ENCODE measurements at regions not wholly inside any gene's neighbourhood (a gene's known extent, or its start where the extent isn't known, plus 50 kb on each side); places are given as distances from the start of the nearest gene placed in this dataset.

DNA sequence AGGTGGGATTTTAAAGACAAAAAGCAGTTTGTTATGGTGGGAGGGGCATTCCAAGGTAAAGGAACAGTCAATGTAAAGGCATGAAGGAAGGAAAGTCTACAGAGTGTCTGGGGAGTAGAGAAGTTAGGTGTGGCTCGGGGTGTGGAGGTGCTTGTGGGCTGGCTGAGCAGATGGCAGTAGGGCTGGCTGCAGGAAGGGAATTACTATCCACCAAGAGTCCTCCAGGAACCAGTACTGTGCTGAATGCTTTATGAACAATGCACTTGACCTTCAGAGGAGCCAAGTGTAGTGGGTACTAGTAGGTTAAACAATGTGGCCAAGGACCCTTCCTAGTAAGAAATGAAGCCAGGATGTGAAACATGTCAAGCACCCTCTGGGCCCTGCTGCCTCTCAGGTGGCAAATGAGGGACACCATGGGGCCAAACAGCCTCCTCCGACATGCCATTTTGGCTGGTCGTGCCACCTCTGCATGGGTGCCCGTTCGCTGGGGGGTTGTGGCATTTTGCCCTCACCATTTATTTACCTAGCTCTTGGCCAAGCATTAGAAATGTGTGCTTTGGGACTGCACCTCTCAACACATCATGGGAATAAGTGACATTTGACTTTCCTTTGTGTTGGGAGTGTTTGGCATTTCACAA is 123.6 kb upstream of the TENM4 start:
- TF ChIP-seq POLR2AphosphoS5 (IDR thresholded peaks at IDR 0.05; ENCODE audit: low read depth) (no peak), GABPA (IDR thresholded peaks at IDR 0.05; ENCODE audit: low read depth) (no peak), REST (IDR thresholded peaks at IDR 0.05; ENCODE audit: insufficient replicate concordance, low read depth) (no peak), SPI1 (IDR thresholded peaks at IDR 0.05; ENCODE audit: borderline replicate concordance, low read depth) (no peak)
- TF ChIP-seq, protein P1, sequence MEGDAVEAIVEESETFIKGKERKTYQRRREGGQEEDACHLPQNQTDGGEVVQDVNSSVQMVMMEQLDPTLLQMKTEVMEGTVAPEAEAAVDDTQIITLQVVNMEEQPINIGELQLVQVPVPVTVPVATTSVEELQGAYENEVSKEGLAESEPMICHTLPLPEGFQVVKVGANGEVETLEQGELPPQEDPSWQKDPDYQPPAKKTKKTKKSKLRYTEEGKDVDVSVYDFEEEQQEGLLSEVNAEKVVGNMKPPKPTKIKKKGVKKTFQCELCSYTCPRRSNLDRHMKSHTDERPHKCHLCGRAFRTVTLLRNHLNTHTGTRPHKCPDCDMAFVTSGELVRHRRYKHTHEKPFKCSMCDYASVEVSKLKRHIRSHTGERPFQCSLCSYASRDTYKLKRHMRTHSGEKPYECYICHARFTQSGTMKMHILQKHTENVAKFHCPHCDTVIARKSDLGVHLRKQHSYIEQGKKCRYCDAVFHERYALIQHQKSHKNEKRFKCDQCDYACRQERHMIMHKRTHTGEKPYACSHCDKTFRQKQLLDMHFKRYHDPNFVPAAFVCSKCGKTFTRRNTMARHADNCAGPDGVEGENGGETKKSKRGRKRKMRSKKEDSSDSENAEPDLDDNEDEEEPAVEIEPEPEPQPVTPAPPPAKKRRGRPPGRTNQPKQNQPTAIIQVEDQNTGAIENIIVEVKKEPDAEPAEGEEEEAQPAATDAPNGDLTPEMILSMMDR (IDR thresholded peaks at IDR 0.05; ENCODE audit: insufficient read depth, low read length), result no peak
- H3K27ac ChIP-seq (replicated peaks), result no peak overlapping the region
- no peak for DNase-seq (ENCODE audit: low read depth in 1 of 2, low spot score in 1 of 2)
- H3K27me3 ChIP-seq (ENCODE audit: insufficient read depth, poor library complexity, severe bottlenecking), result no peaks in the 10 kb centered on the region
- no peak overlapping the region for H3K4me3 ChIP-seq (replicated peaks; ENCODE audit: insufficient read depth, low read length)

- Histone ChIP-seq H3K27me3 (ENCODE audit: insufficient read depth, poor library complexity, severe bottlenecking) (no peaks in the 10 kb centered on the region), H3K4me3 (replicated peaks; ENCODE audit: insufficient read depth, low read length) (no peak overlapping the region), H3K27ac (replicated peaks) (no peak overlapping the region)
- no peak for DNase-seq (ENCODE audit: low read depth in 1 of 2, low spot score in 1 of 2)
- TF ChIP-seq GABPA (IDR thresholded peaks at IDR 0.05; ENCODE audit: low read depth), result no peak
- TF ChIP-seq REST (IDR thresholded peaks at IDR 0.05; ENCODE audit: insufficient replicate concordance, low read depth), result no peak
- no peak for TF ChIP-seq POLR2AphosphoS5 (IDR thresholded peaks at IDR 0.05; ENCODE audit: low read depth)
- TF ChIP-seq, protein P1 (IDR thresholded peaks at IDR 0.05; ENCODE audit: insufficient read depth, low read length), result no peak
Measured at GRCh38 chr11:79561496-79561895, 120.7 kb upstream of the TENM4 start.

GRCh38 chr11:79550809-79551208 is 110.0 kb upstream of the TENM4 start:
- Histone ChIP-seq H3K27me3 (ENCODE audit: insufficient read depth, poor library complexity, severe bottlenecking) (peaks cover 2% of the 10 kb centered on the region), H3K27ac (replicated peaks) (no peak overlapping the region), H3K4me3 (replicated peaks; ENCODE audit: insufficient read depth, low read length) (no peak overlapping the region)
- no peak for DNase-seq (ENCODE audit: low read depth in 1 of 2, low spot score in 1 of 2)
- TF ChIP-seq REST (IDR thresholded peaks at IDR 0.05; ENCODE audit: insufficient replicate concordance, low read depth), result no peak
- TF ChIP-seq GABPA (IDR thresholded peaks at IDR 0.05; ENCODE audit: low read depth), result no peak
- no peak for TF ChIP-seq SPI1 (IDR thresholded peaks at IDR 0.05; ENCODE audit: borderline replicate concordance, low read depth)
- no peak for TF ChIP-seq POLR2AphosphoS5 (IDR thresholded peaks at IDR 0.05; ENCODE audit: low read depth)
- TF ChIP-seq, protein P1 (IDR thresholded peaks at IDR 0.05; ENCODE audit: insufficient read depth, low read length), result no peak

Measured in HL-60 (cell line).